CD14-positive monocyte (primary cell): ENCODE measurements at regions not wholly inside any gene's neighbourhood (a gene's known extent, or its start where the extent isn't known, plus 50 kb on each side); places are given as distances from the start of the nearest gene placed in this dataset.

Experiments
- DNase-seq, 3 donors: peaks; one replicate each; pipeline ENCODE4 v3.0.0-alpha.2; 2011 to 2022
- H2AFZ ChIP-seq: 2 replicates; pipeline ENCODE4 v1.6.0; 2012; ENCODE audit warnings: mild to moderate bottlenecking, low read depth, low read length, inconsistent platforms; ENCODE audit not compliant: insufficient read depth, poor library complexity, severe bottlenecking
- H3K27ac ChIP-seq, 2 donors: 1 replicate in 1 of 2; 2 replicates in 1 of 2; pipeline ENCODE4 v1.5.1; 2012 to 2013; ENCODE audit warnings: low read length in 2 of 2, control low read depth in 1 of 2, inconsistent platforms in 1 of 2, low read depth in 1 of 2, mild to moderate bottlenecking in 1 of 2
- H3K27me3 ChIP-seq, 2 donors: one replicate each; pipeline versions ENCODE4 v1.6.0 to v1.6.1; 2011 to 2013; ENCODE audit warnings: low read length in 2 of 2; ENCODE audit not compliant: control insufficient read depth in 2 of 2, insufficient read depth in 2 of 2
- H3K36me3 ChIP-seq, 2 donors: replicated peaks in 1 of 2; 1 replicate in 1 of 2; 2 replicates in 1 of 2; pipeline versions ENCODE4 v1.5.1 to v1.6.1; 2012 to 2013; ENCODE audit warnings: low read length in 2 of 2, control low read depth in 1 of 2, inconsistent platforms in 1 of 2, mild to moderate bottlenecking in 1 of 2; ENCODE audit not compliant: insufficient read depth in 2 of 2, control insufficient read depth in 1 of 2
- H3K4me1 ChIP-seq, 2 donors: 1 replicate in 1 of 2; 2 replicates in 1 of 2; pipeline versions ENCODE4 v1.5.1 to v1.6.1; 2012 to 2013; ENCODE audit warnings: low read length in 2 of 2, control low read depth in 1 of 2, inconsistent platforms in 1 of 2, mild to moderate bottlenecking in 1 of 2, moderate library complexity in 1 of 2; ENCODE audit not compliant: insufficient read depth in 2 of 2, control insufficient read depth in 1 of 2
- H3K4me2 ChIP-seq: replicated peaks from 2 replicates; pipeline ENCODE3; 2012; ENCODE audit warnings: low read length, moderate library complexity, mild to moderate bottlenecking; ENCODE audit not compliant: poor library complexity, severe bottlenecking; ENCODE audit errors: extremely low read depth
- H3K4me3 ChIP-seq, 3 experiments: fragments of 200-600 bp in 1 of 3; sonication (generic) in 1 of 3; replicated peaks in 1 of 3; 1 replicate in 2 of 3; 2 replicates in 1 of 3; pipeline ENCODE4 v1.5.1; 2011 to 2013; ENCODE audit warnings: low read length in 3 of 3, mild to moderate bottlenecking in 3 of 3, control low read depth in 2 of 3, low read depth in 2 of 3, inconsistent platforms in 1 of 3, moderate library complexity in 1 of 3
- H3K79me2 ChIP-seq: 2 replicates; pipeline ENCODE4 v1.6.0; 2012; ENCODE audit warnings: mild to moderate bottlenecking, control low read depth, inconsistent platforms, low read length, moderate library complexity; ENCODE audit not compliant: insufficient read depth
- H3K9ac ChIP-seq: 2 replicates; pipeline ENCODE4 v1.6.0; 2017; ENCODE audit warnings: low read length, mild to moderate bottlenecking; ENCODE audit not compliant: insufficient read depth, poor library complexity, severe bottlenecking
- H3K9me3 ChIP-seq, 2 donors: replicated peaks in 1 of 2; 1 replicate in 1 of 2; 2 replicates in 1 of 2; pipeline versions ENCODE4 v1.5.1 to v1.6.1; 2012 to 2013; ENCODE audit warnings: low read length in 2 of 2, control low read depth in 1 of 2; ENCODE audit not compliant: control insufficient read depth in 1 of 2, insufficient read depth in 1 of 2
- H4K20me1 ChIP-seq: 2 replicates; pipeline ENCODE4 v1.6.0; 2012; ENCODE audit warnings: mild to moderate bottlenecking, low read length, control low read depth, moderate library complexity; ENCODE audit not compliant: insufficient read depth
- H3K27ac Mint-ChIP-seq, 7 donors: one replicate each; pipeline ENCODE4 v1.8.0; 2020; ENCODE audit warnings: mild to moderate bottlenecking in 7 of 7, mixed read lengths in 7 of 7, moderate library complexity in 6 of 7, inconsistent platforms in 2 of 7
- H3K27me3 Mint-ChIP-seq, 3 donors: one replicate each; pipeline ENCODE4 v1.8.0; 2021 to 2022; ENCODE audit warnings: low read depth in 3 of 3, mild to moderate bottlenecking in 3 of 3, mixed read lengths in 3 of 3, moderate library complexity in 3 of 3, inconsistent platforms in 1 of 3
- H3K36me3 Mint-ChIP-seq, 2 donors: one replicate each; pipeline ENCODE4 v1.8.0; 2020; ENCODE audit warnings: mixed read lengths in 2 of 2, inconsistent platforms in 1 of 2, mild to moderate bottlenecking in 1 of 2
- H3K4me1 Mint-ChIP-seq: one replicate; pipeline ENCODE4 v1.8.0; 2020; ENCODE audit warnings: mild to moderate bottlenecking, mixed read lengths
- H3K4me3 Mint-ChIP-seq, 2 donors: one replicate each; pipeline ENCODE4 v1.8.0; 2020; ENCODE audit warnings: mild to moderate bottlenecking in 2 of 2, mixed read lengths in 2 of 2, moderate library complexity in 1 of 2
- H3K9me3 Mint-ChIP-seq, 7 donors: one replicate each; pipeline ENCODE4 v1.8.0; 2020 to 2022; ENCODE audit warnings: mixed read lengths in 7 of 7, mild to moderate bottlenecking in 6 of 7, moderate library complexity in 6 of 7, inconsistent platforms in 2 of 7
- CTCF ChIP-seq: fragments of 200-600 bp; IDR thresholded peaks from one replicate; pipeline ENCODE4 v1.8.0; 2022; ENCODE audit warnings: antibody characterized with exemption, mild to moderate bottlenecking
- WGBS: methylation state at CpG from one replicate; pipeline ENCODE4 v1.1.5; 2013; ENCODE audit warnings: missing lambda C conversion rate; ENCODE audit not compliant: insufficient coverage; 5-methylcytosine and 5-hydroxymethylcytosine counted together
- intact Hi-C, 2 donors: fragments of 100-400 bp; cut with micrococcal nuclease; formaldehyde crosslinking; loops; one replicate each; pipeline versions ENCODE4 v1.15.0 to v1.15.1; 2023

DNA sequence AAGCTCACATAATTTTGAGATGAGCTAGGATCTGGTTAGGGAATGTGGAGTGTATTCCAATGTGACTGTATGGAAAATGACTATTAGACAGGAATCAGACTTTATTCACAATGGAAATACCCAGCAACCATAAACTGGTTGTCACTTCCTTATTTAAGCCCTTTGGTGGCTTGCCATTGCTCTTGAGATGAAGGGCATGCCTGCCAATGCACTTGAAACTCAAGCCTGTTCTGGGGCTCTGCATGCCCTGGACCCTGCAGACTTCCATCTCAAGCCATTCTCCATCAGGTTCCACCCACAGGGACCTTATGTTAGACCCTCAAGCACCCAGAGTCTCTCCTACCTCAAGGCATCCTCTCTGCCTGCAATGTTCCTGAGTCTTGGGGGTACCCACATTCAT lies 145.5 kb downstream of the MPP7 start:
- Histone ChIP-seq H3K79me2 (peaks cover under 1% of the 10 kb centered on the region), H3K4me3 (no peak overlapping the region), H4K20me1 (peaks cover 94% of the 10 kb centered on the region), H3K9ac (no peak overlapping the region), H3K9me3 (no peaks in the 10 kb centered on the region), H3K36me3 (no peaks in the 10 kb centered on the region), H3K27me3 (no peaks in the 10 kb centered on the region), H3K4me2 (no peak overlapping the region), H3K27ac (no peak overlapping the region), H2AFZ (no peak overlapping the region), H3K4me1 (no peaks in the 10 kb centered on the region)
- Mint-ChIP-seq H3K9me3 (peaks cover 0 to 2% (median 0%) of the 10 kb centered on the region in 7 donors), H3K4me3 (no peak overlapping the region), H3K27ac (no peak overlapping the region), H3K27me3 (no peaks in the 10 kb centered on the region), H3K4me1 (no peaks in the 10 kb centered on the region), H3K36me3 (peaks cover 3 to 15% of the 10 kb centered on the region in 2 donors)
- TF ChIP-seq CTCF, result no peak
- DNase-seq, result no peak
- intact Hi-C loops, result no loop called here

DNA sequence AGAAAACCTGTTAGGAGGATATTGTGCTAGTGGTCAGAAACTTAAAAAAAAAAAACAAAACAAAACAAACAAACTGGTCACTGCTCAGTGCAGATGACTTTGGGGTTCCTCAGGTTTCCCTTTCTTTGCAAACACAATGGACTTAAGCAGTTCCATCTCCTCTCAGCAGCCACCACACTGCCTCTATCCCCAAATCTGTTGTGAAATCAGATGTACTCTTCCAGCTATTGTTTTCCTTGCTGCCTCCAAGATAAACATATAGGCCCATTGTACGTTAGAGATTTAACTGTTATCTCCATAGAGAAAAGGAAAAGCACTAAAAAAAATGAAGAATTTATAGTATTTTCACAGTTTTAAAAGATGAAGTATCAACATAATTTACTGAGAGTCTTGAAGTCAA lies 147.1 kb downstream of the MPP7 start:
- H3K36me3 ChIP-seq, result no peaks in the 10 kb centered on the region
- intact Hi-C loops, result no loop called here
- no peaks in the 10 kb centered on the region for H3K79me2 ChIP-seq
- Mint-ChIP-seq H3K4me3 (no peak overlapping the region), H3K4me1 (no peaks in the 10 kb centered on the region), H3K27ac (peak overlapping the region in 2 of 7 donors; percentile 43 to 60), H3K36me3 (peaks cover 2 to 11% of the 10 kb centered on the region in 2 donors), H3K9me3 (peaks cover 0 to 2% (median 0%) of the 10 kb centered on the region in 7 donors), H3K27me3 (no peaks in the 10 kb centered on the region)
- no peak for TF ChIP-seq CTCF
- no peak overlapping the region for H3K27ac ChIP-seq
- H3K9me3 ChIP-seq, result no peaks in the 10 kb centered on the region
- H3K4me3 ChIP-seq, result no peak overlapping the region
- no peak overlapping the region for H2AFZ ChIP-seq
- no peaks in the 10 kb centered on the region for H3K4me1 ChIP-seq
- H3K27me3 ChIP-seq, result no peaks in the 10 kb centered on the region
- no peak for DNase-seq
- H3K4me2 ChIP-seq, result no peak overlapping the region
- peaks cover 93% of the 10 kb centered on the region for H4K20me1 ChIP-seq
- WGBS, result no CpG with 5 or more reads among the region's 1 CpG
- no peak overlapping the region for H3K9ac ChIP-seq
